Breast epithelium (tissue), 3 donors: ENCODE measurements at regions not wholly inside any gene's neighbourhood (a gene's known extent, or its start where the extent isn't known, plus 50 kb on each side); places are given as distances from the start of the nearest gene placed in this dataset.

Source experiments
- POLR2A ChIP-seq: fragments of 450-650 bp; IDR thresholded peaks from one replicate; pipeline ENCODE4 v1.6.1; 2016; ENCODE audit warnings: antibody characterized with exemption, mild to moderate bottlenecking, moderate library complexity
- POLR2AphosphoS5 ChIP-seq, 3 donors: sonication (generic); formaldehyde crosslinking; IDR thresholded peaks; one replicate each; pipeline ENCODE4 v1.6.1; 2017; ENCODE audit warnings: antibody characterized with exemption in 3 of 3
- TF ChIP-seq, protein P1 (sequence below), 3 donors: fragments of 450-650 bp; IDR thresholded peaks; one replicate each; pipeline ENCODE4 v1.5.1; 2016 to 2017; ENCODE audit warnings: antibody characterized with exemption in 3 of 3, mild to moderate bottlenecking in 3 of 3, moderate library complexity in 3 of 3

DNA sequence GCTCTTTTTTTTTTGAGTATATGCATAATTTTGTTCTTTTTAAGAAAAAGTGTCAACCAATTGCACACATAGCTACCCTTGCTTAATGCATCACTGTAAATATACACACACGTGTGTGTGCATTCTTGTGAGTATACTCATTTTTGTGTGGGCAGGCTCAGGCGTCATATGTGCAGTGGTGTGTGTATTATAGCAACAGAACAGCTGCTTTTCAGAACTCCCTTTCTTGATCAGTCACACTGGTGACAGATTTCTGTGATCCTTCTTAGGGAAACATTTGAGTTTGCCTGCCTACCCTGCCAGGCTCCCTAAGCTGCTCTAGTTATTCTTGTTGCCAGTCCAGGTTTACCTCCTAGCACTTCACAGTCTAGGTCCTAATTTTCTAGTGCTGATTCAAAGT is 287.0 kb upstream of the SEMA6A start:
- TF ChIP-seq, protein P1, sequence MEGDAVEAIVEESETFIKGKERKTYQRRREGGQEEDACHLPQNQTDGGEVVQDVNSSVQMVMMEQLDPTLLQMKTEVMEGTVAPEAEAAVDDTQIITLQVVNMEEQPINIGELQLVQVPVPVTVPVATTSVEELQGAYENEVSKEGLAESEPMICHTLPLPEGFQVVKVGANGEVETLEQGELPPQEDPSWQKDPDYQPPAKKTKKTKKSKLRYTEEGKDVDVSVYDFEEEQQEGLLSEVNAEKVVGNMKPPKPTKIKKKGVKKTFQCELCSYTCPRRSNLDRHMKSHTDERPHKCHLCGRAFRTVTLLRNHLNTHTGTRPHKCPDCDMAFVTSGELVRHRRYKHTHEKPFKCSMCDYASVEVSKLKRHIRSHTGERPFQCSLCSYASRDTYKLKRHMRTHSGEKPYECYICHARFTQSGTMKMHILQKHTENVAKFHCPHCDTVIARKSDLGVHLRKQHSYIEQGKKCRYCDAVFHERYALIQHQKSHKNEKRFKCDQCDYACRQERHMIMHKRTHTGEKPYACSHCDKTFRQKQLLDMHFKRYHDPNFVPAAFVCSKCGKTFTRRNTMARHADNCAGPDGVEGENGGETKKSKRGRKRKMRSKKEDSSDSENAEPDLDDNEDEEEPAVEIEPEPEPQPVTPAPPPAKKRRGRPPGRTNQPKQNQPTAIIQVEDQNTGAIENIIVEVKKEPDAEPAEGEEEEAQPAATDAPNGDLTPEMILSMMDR (IDR thresholded peaks at IDR 0.05) = no peak
- no peak for TF ChIP-seq POLR2AphosphoS5 (IDR thresholded peaks at IDR 0.05)
- no peak for TF ChIP-seq POLR2A
